HG03196 (cell line): ENCODE measurements at regions not wholly inside any gene's neighbourhood (a gene's known extent, or its start where the extent isn't known, plus 50 kb on each side); places are given as distances from the start of the nearest gene placed in this dataset.
A peak's percentile ranks its signal among the peaks of the same experiment; 100 is the strongest.
"Not testable (repeated sequence)": the region's sequence is repeated elsewhere in the genome, so short reads cannot be mapped to it uniquely, and the experiment has no call there.

Experiments
- ATAC-seq: cut with Tn5 transposase; IDR thresholded peaks from one replicate; pipeline ENCODE4 v1.9.1; 2021; ENCODE audit not compliant: unreplicated experiment

- no peak for ATAC-seq
These were observed 197.1 kb upstream of the UGT8 start for GRCh38 chr4:114401483-114401882.

GRCh38 chr4:114417214-114417613 lies 181.4 kb upstream of the UGT8 start:
- ATAC-seq, result no peak

GRCh38 chr4:114420069-114420468 lies 178.5 kb upstream of the UGT8 start:
- no peak for ATAC-seq

- peak; percentile 88 for ATAC-seq
These were observed 175.0 kb upstream of the UGT8 start for GRCh38 chr4:114423582-114423981.

GRCh38 chr4:114435116-114435515 lies 163.5 kb upstream of the UGT8 start:
- ATAC-seq, result no peak

- no peak for ATAC-seq
These were observed 155.8 kb upstream of the UGT8 start for GRCh38 chr4:114442856-114443255.

- ATAC-seq, result no peak
These were observed 154.4 kb upstream of the UGT8 start for GRCh38 chr4:114444211-114444610.

- ATAC-seq, result not testable (repeated sequence)
These were observed 150.6 kb upstream of the UGT8 start for GRCh38 chr4:114447963-114448516.

GRCh38 chr4:114458728-114459127 lies 139.9 kb upstream of the UGT8 start:
- ATAC-seq, result no peak

GRCh38 chr4:114464726-114465272 lies 133.8 kb upstream of the UGT8 start:
- ATAC-seq, result no peak

GRCh38 chr4:114465766-114466165 lies 132.8 kb upstream of the UGT8 start:
- ATAC-seq, result no peak

- no peak for ATAC-seq
These were observed 132.3 kb upstream of the UGT8 start for GRCh38 chr4:114466299-114466698.

GRCh38 chr4:114472269-114473032 lies 126.2 kb upstream of the UGT8 start:
- ATAC-seq, result no peak

- ATAC-seq, result no peak
These were observed 124.3 kb upstream of the UGT8 start for GRCh38 chr4:114474188-114474800.

GRCh38 chr4:114476310-114476709 lies 122.3 kb upstream of the UGT8 start:
- no peak for ATAC-seq

GRCh38 chr4:114479595-114479994 lies 119.0 kb upstream of the UGT8 start:
- ATAC-seq, result no peak

- no peak for ATAC-seq
These were observed 116.8 kb upstream of the UGT8 start for GRCh38 chr4:114481856-114482255.

GRCh38 chr4:114487101-114487500 lies 111.5 kb upstream of the UGT8 start:
- ATAC-seq, result no peak

- no peak for ATAC-seq
These were observed 110.2 kb upstream of the UGT8 start for GRCh38 chr4:114488301-114488982.

- ATAC-seq, result no peak
These were observed 104.3 kb upstream of the UGT8 start for GRCh38 chr4:114494246-114494803.

- ATAC-seq, result no peak
These were observed 103.1 kb upstream of the UGT8 start for GRCh38 chr4:114495471-114495928.
